Fibroblast of upper back skin (primary cell): ENCODE measurements at regions not wholly inside any gene's neighbourhood (a gene's known extent, or its start where the extent isn't known, plus 50 kb on each side); places are given as distances from the start of the nearest gene placed in this dataset.
"Not testable (repeated sequence)": the region's sequence is repeated elsewhere in the genome, so short reads cannot be mapped to it uniquely, and the experiment has no call there.

Experiments
- DNase-seq: peaks from one replicate; pipeline ENCODE4 v3.0.0-alpha.2; 2013

DNA sequence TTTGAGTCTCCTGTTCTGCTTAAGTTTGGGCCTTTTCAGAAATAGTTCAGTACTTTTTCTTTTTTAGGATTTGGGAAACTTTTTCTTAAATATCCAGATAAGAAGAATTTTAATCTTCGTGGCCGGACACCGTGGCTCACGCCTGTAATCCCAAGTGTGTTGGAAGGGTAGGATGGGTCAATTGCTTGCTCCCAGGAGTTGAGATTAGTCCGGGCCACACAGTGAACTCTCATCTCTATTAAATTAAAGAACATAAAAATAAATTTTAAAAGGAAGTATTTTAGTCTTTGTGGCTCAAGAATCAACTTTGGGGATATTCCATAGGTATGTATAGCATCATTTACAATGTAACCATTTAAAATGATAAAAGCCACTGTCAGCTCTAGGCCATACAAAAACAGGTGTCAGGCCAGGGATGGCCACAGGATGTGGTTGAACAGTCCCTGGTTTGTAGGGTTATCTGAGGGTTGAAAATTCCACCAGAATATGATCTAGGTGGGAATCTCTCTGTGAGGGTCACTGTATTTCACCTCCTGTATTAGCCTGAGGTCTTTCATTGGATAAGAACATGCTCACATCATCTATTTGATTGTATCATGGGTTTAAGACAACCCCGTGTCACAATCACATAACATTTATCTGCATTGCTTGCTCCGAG, 115.6 kb downstream of the GGTLC2 start:
- DNase-seq: no peak

GRCh38 chr22:22761606-22761962, 117.2 kb downstream of the GGTLC2 start:
- no peak for DNase-seq

DNA sequence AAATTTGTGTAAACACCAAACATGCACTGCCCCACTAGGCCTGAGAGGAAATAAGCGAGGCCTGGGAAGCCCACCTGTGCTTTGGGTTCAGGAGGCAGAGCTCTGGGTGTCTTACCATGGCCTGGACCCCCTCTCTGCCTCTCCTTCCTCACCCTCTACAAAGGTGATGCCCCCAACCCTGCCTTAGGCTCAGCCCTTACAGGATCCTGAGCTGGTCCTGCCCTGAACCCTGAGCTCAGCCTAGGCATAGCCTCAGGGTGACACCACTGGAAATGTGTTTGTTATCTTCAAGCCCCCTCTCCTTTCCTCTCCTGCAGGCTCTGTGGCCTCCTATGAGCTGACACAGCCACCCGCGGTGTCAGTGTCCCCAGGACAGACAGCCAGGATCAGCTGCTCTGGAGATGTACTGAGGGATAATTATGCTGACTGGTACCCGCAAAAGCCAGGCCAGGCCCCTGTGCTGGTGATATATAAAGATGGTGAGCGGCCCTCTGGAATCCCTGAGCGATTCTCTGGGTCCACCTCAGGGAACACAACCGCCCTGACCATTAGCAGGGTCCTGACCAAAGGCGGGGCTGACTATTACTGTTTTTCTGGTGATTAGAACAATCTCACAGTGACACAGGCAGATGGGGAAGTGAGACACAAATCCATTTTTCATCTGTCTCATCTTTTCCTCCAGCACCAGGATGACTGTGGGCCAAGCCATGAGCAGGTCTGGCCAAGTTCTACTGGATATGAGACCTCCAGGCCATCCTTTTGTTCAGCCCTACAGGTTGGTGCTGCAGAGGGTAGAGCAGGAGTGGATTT, 117.8 kb downstream of the GGTLC2 start:
- DNase-seq: no peak

- DNase-seq: no peak
Observed at GRCh38 chr22:22763512-22763911, 119.1 kb downstream of the GGTLC2 start.

- DNase-seq: no peak
Observed at GRCh38 chr22:22764085-22764484, 119.7 kb downstream of the GGTLC2 start.

DNA sequence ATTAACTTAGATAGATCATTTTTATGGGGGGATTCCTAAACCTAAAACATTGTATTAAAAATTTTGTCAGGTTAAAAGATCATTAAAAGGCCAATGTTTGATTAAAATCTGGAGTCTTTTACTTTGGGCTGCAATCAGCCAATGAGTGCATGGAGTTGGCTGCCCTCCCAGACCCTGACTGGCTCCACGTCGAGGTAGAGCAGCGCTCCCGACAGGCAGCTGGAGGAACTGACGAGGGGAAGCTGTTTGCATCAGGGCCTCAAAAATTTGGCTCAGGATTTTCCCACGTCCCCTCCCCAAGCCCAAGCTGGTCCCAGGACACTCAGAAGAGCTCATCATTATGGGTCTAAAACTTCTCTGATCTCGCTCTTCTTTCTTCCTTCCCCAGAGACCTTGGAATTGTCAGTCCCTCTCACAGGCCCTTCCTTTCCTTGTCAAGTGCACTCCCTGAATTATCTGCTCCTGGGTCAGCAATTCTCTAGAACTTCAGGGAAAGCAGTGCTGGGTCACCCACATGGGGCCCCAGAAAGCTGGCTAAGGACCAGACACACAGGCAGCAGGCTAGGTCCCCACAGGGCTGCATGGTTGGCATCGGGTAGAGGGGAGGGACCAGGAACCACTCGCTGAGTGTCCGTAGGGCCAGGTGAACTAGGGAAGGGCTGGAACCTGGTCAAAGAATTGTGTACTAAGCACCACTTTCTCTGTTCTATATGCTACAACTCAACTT, 119.6 kb upstream of the IGLL5 start:
- DNase-seq: no peak

GRCh38 chr22:22768885-22769284, 118.7 kb upstream of the IGLL5 start:
- DNase-seq: no peak

DNA sequence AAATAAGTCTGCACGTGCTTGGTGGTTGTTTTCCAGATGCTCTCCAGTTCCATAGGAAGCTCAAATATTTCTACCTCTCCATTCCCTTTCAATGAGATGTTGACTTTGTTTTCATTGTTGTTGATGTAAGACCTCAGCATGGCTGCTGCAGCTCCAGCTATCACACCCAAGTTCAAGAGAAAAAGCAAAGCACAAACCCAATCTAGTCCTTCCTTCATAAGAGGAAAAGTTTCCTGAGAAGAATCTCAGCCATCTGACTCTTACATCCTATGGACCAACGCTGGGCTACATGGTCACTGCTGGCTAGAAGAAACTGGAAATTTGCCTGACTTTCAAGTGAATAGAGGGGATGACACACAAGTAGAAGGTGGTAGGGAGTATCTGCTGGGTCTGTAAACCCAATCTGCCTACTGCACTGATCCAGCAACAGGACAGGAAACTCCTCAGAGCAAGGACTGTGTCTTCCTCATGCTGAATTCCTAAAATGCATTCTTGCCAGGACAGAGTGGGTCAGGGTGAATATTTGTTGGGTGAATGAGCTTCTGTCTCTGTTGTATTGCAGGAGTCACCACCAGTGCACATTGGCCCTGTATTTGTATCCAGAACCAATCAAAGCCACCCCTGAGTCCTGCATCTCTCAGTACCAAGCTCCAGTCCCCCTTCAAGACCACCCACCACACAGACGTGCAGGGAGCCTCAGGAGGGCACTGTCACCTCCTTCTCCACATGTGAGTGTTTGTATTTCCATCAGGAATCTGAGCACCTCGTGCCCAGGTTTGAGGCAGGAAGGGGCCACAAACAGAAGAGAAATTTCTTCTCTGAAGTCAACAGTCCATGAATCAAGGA, 118.0 kb upstream of the IGLL5 start:
- DNase-seq: no peak

DNA sequence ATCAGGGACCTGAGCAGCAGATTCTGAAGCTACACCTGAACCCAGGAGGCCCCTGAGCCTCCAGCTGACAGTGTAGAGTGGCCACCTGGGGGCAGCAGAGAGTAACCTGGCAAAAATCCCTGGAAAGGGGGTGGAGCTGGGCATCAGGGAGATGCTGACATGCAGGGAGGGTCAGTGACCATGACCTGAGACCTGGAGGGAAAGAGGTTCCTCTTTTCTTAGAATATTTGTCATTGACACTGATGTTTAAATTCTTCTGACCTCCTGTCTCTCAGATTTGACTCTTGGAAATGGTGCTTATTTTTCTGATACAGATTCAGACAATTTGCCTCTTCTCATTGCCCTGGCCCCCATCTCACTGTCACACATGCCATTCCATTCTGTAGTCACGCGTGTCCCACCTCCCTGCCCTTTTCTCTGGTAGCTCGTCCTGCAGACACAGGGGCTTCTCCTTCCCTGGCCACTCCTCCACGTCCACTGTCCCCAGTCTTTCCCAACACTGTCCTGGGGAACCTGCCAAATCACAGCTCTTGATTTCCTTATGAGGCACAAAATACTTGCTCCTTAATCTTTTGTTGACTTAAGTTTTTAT, 117.2 kb upstream of the IGLL5 start:
- peak; percentile 24 for DNase-seq

- DNase-seq: no peak
Observed at GRCh38 chr22:22770881-22771280, 116.7 kb upstream of the IGLL5 start.

GRCh38 chr22:22771696-22772377, 115.8 kb upstream of the IGLL5 start:
- DNase-seq: no peak

- no peak for DNase-seq
Observed at GRCh38 chr22:22772396-22772795, 115.2 kb upstream of the IGLL5 start.

DNA sequence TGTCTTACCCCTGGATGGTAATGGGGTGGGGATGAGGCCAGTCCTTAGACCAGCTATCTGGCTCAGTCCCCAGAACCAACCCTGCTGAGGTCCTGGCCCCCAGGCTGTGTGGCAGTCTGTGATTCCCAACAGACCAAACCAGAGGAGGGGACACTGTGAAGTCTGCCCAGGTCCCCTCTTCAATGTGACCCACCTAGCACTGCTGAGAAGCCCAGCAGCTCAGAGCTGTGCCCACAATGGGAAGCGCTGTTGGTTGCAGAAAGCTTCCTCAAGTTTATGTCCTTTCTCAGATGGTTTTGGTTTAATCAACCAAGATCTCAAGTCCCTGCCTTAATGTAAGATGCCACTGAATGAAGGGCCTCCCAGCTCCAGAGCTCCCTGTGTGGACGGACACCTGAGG, 114.7 kb upstream of the IGLL5 start:
- no peak for DNase-seq

- DNase-seq: no peak
Observed at GRCh38 chr22:22773427-22773826, 114.2 kb upstream of the IGLL5 start.

DNA sequence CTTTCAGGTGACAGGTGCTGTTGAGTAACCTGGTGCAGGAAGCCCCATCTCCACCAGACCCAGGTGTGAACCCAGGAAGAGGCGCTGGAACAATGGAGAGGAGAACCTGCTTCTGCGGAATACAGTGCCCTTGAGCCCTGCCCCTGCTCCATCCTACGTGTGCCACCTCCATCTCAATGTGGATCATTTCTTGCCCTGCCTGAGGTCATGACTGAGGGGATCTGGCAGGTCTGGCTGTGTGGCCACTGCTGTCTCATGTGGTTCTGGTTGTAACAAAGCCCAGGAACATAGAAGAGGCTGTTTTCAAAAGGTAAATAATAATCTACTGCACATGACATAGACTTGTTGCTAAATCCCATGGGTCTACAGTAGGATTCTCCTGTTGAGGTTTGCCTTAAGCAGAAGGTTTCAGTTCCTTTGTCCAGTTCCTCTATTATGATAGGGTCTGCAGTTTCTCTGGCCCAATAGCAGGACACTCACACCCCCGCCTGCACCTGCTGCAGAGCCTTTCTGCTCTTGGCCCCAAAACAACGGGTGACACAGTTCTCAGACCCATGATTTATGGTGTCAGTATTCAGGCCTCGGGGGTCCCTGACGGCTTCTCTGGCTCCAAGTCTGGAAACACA, 113.5 kb upstream of the IGLL5 start:
- DNase-seq: no peak

DNA sequence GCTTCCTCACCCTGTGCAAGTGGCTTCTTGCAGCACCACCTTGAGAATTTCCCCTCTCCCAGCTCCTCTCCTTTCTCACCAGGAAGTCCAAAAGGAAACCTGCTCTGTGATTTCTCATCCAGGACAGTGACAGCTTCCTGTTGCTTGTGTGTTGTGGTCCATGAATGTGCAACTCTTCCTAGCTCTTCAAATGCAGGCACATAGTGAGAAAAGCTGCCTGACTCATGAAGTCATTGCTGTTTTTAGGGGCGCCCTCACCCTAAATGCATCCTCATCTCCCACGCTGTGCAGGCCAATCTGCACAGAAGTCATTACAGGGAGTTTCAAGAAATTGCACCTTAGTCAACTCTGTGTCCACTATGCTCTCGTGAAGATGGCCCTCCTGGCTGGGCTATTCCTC, 112.9 kb upstream of the IGLL5 start:
- not testable (repeated sequence) for DNase-seq

- DNase-seq: no peak
Observed at GRCh38 chr22:22776121-22776520, 111.5 kb upstream of the IGLL5 start.

- no peak for DNase-seq
Observed at GRCh38 chr22:22779213-22779612, 108.4 kb upstream of the IGLL5 start.

DNA sequence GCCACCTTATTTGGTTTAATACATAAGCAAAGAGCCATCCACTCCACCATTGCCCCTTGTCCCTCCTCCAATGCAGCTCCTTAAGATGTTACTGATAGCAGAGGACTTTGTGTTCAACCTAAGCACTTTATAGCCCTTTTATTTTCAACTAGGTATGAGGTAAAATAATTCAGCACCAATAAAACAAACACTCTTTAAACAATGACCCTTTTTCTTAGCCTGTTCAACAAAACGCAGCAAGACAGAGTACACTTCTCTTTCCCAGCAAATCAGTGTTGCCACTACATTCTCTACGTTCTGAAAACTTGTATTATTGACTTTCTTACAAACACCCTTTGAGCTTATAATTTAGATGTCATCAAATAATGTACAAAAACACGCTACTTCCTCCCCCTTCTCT, 104.0 kb upstream of the IGLL5 start:
- no peak for DNase-seq

GRCh38 chr22:22784249-22785039, 103.2 kb upstream of the IGLL5 start:
- DNase-seq: no peak
